ENCODE measurements at regions not wholly inside any gene's neighbourhood (a gene's known extent, or its start where the extent isn't known, plus 50 kb on each side); places are given as distances from the start of the nearest gene placed in this dataset.

GRCh38 chr3:102159810-102160451 lies 274.9 kb upstream of the ZPLD1 start:
- Histone ChIP-seq H3K9ac (ENCODE audit: control insufficient read depth, insufficient read depth, low read length) (no peak overlapping the region), H3K27me3 (replicated peaks in 1 of 2; ENCODE audit: control insufficient read depth in 2 of 2, insufficient read depth in 2 of 2, low read length in 1 of 2) (no peaks in the 10 kb centered on the region), H3K27ac (ENCODE audit: control insufficient read depth, insufficient read depth) (no peak overlapping the region), H3K9me3 (replicated peaks; ENCODE audit: control insufficient read depth, insufficient read depth, low read length) (no peaks in the 10 kb centered on the region), H3K79me2 (ENCODE audit: control insufficient read depth, insufficient read depth, low read length) (no peaks in the 10 kb centered on the region), H3K36me3 (ENCODE audit: control insufficient read depth in 2 of 2, insufficient read depth in 2 of 2, low read length in 1 of 2) (no peaks in the 10 kb centered on the region), H3K4me3 (no peak overlapping the region), H2AFZ (ENCODE audit: control insufficient read depth, low read depth, low read length) (no peak overlapping the region), H4K20me1 (ENCODE audit: control insufficient read depth, insufficient read depth) (no peaks in the 10 kb centered on the region), H3K4me2 (ENCODE audit: control insufficient read depth, insufficient read depth) (no peak overlapping the region), H3K4me1 (ENCODE audit: control insufficient read depth, insufficient read depth, low read length) (no peaks in the 10 kb centered on the region)
- RAD21 ChIA-PET (ENCODE audit: unreplicated experiment) = no interaction called here
- BruUV-seq (replicated peaks) = no TSS peak
- peak; percentile 41 for FAIRE-seq
- POLR2A ChIA-PET = interaction anchor here (0.7 kb wide), 1 partner anchor 30 kb away, joined by 3 read pairs; no protein-coding TSS in a partner anchor
- intact Hi-C loops (cut with micrococcal nuclease; ENCODE audit: unreplicated experiment) (no loop called here), in situ Hi-C loops (cut with MboI) (no loop called here)
- SMC1A ChIA-PET (ENCODE audit: uncharacterized antibody, unreplicated experiment) = interaction anchor here (0.8 to 1.4 kb wide), 9 partner anchors 9 to 106 kb away, joined by 3 to 5 read pairs (median 3); no protein-coding TSS in a partner anchor
- CTCF ChIA-PET = interaction anchor here (0.9 to 1.2 kb wide), 2 partner anchors 16 to 70 kb away, joined by 3 read pairs; no protein-coding TSS in a partner anchor
- TF ChIP-seq IRF5 (IDR thresholded peaks at IDR 0.05; ENCODE audit: borderline replicate concordance) = no peak
- TF ChIP-seq PAX5 (IDR thresholded peaks at IDR 0.05; ENCODE audit: borderline replicate concordance, low read depth, low read length) = no peak
- no peak for TF ChIP-seq BCLAF1 (IDR thresholded peaks at IDR 0.05)
- no peak for TF ChIP-seq ATF3 (IDR thresholded peaks at IDR 0.05; ENCODE audit: borderline replicate concordance, extremely low read depth, low read depth, low read length)
- no peak for TF ChIP-seq TCF3 (IDR thresholded peaks at IDR 0.05; ENCODE audit: borderline replicate concordance, insufficient read depth, low read depth, low read length)
- TF ChIP-seq GABPA (IDR thresholded peaks at IDR 0.05; ENCODE audit: low read depth) = no peak
- no peak for TF ChIP-seq STAT1 (conservative IDR thresholded peaks at IDR 0.05)
- no peak for TF ChIP-seq SRF (IDR thresholded peaks at IDR 0.05; ENCODE audit: low read depth in 2 of 2, low read length in 2 of 2)
- no peak for TF ChIP-seq SMAD1 (IDR thresholded peaks at IDR 0.05; ENCODE audit: low read depth, partially characterized antibody)
- 50% methylated on average over 1 of the region's 1 CpG for WGBS (ENCODE audit: insufficient coverage, insufficient replicate concordance, low lambda C conversion rate, missing lambda C conversion rate)
- DNase-seq (ENCODE audit: low read depth, low spot score) = no peak
- peak; percentile 41; the same call in 2 of the 3 replicates for ATAC-seq
